Endothelial cell of hepatic sinusoid (primary cell): ENCODE measurements at regions not wholly inside any gene's neighbourhood (a gene's known extent, or its start where the extent isn't known, plus 50 kb on each side); places are given as distances from the start of the nearest gene placed in this dataset.
"Not testable (repeated sequence)": the region's sequence is repeated elsewhere in the genome, so short reads cannot be mapped to it uniquely, and the experiment has no call there.

Experiments used
- in situ Hi-C: cut with HindIII; loops from 2 replicates; pipeline ENCODE4 v1.10.0; 2017; ENCODE audit warnings: low sequenced_read_pairs

- in situ Hi-C loops = loop anchor here (5.0 kb wide), 1 partner anchor 36 kb away; no protein-coding TSS in a partner anchor
These were observed 99.1 kb downstream of the PJA1 start for GRCh38 chrX:69066021-69066757.

DNA sequence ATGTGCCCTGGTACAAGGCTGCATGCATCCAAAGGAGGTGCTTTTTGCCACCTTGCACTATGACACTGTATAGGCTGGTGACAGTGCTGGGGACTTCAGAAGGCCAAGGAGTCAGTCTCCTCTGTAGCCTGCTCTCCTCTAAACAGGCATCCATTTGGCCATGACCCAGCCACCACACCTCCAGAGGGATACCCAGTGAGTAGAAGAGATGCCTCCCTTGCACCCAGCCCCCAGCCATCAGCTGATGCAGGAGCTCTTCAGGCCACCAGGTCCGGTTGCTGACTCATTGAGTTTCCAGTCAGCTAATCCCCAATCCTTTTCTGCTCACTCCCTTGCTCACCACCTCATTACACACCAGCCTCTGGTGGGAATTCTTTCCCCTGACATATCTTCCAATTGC is 99.8 kb downstream of the PJA1 start:
- in situ Hi-C loops = loop anchor here (5.0 kb wide), 1 partner anchor 37 kb away; no protein-coding TSS in a partner anchor

GRCh38 chrX:69063486-69063885 is 101.8 kb downstream of the PJA1 start:
- in situ Hi-C loops = no loop called here

DNA sequence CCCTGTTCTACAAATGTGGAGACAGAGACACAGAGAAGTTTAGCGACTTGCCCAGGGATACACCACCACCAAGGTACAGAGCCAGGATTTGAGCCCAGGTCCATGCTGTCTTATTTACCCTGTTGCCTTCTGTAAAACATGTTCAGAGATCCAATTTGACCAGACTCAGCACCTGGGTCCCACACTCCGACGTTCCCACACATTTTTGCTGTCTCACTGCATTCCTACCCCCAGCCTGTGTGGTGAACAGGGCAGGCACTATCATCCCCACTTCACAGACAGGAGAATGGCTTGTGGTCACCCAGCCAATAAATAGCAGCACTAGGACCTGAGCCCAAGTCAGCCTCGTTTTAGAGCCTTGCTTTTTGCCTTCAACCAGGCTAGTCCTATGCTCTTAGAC is 102.8 kb downstream of the PJA1 start:
- in situ Hi-C loops = no loop called here

- in situ Hi-C loops = no loop called here
These were observed 104.4 kb downstream of the PJA1 start for GRCh38 chrX:69060631-69061408.

DNA sequence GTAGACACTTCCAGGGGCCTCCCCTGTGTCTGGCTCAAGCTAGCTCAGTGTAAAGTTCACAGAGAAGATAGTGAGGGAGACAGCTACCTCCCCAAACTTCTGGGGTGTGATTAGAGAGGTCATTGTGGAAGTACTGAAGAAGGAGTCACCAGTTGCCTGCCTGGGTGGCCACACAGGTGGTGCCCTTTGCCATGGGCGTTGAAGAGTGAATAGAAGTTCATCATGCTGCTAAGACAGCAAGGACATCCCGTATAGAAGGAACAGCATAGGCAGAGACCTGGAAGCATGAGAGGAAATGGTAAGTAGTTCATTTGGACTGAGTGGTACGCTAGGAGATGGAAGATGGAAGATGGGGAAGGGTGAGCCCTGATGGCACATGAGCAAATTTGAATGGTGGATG is 110.1 kb downstream of the PJA1 start:
- in situ Hi-C loops = no loop called here

DNA sequence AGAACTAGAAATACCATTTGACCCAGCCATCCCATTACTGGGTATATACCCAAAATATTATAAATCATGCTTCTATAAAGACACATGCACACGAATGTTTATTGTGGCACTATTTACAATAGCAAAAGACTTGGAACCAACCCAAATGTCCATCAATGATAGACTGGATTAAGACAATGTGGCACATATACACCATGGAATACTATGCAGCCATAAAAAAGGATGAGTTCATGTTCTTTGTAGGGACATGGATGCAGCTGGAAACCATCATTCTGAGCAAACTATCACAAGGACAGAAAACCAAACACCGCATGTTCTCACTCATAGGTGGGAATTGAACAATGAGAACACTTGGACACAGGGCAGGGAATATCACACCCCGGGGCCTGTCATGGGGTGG is 110.8 kb downstream of the PJA1 start:
- in situ Hi-C loops = not testable (repeated sequence)

DNA sequence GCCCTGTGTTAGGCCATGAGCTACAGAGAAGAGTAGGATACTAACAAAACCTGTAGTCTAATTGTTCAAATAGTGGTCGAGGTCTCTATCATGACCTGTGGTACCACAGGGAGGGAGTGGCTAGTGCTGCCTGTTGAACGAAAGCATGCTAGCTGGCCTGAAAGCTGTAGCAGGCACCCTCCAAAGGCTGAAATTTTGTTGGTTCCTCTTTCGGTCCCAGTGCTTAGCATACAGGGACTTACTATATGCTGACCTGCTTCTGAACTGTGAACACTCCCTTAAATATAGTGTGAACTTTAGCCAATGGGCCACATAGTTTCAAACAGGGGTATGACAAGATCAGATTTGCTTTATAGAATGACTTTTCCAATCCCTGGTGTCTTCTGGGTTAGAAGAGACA is 113.4 kb downstream of the PJA1 start:
- in situ Hi-C loops = no loop called here

DNA sequence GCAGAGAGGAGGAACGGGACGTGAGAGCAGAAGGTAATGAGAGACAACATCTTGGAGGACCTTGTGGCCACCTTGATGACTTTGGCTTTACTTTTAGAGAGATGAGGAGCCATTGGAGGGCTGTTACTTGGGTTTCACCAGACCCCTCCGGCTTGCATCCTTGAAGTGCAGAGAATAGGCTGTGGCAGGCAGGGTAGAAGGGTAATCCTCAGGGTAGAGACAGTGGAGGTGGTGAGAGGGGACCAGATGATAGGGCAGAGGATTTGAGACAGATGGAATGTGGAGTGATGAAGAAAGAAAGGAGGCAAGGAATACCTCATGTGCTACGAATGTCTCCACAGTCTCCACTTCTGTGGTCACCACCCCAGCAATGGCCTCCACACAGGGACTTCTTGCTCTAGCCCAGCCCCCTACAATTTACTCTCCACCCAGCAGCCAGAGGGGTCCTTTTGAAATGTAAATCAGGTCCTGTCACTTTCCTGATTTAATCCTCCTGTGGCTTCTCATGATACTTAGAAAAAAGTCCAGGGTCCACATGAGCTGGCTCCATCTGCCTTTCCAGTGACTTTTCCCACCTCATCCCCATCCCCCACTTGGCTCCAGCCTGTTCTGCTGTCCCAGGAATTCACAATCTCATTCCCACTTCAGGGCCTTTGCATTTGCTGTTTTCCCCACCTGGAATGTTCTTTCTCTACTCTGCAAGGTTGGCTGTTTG is 115.0 kb downstream of the PJA1 start:
- in situ Hi-C loops = no loop called here

GRCh38 chrX:69046996-69047490 is 118.2 kb downstream of the PJA1 start:
- in situ Hi-C loops = no loop called here

GRCh38 chrX:69045616-69046345 is 119.5 kb downstream of the PJA1 start:
- in situ Hi-C loops = no loop called here

DNA sequence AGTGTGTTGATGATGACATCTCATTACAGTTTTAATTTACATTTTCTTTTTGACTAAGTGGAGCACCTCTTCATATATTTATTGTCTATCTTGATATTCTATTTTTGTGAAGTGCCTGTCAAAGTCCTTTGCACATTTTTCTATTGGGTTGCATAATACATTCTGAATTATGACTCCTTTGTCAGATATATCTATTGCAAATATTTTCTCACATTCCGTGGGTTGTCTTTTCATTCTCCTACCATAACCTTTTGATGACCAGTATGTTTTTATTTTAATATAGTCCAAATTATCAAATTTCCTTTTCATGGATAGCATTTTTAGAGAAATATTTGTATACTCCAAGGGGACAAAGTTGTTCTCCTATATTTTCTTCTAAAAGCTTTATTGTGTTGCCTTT is 126.4 kb downstream of the PJA1 start:
- in situ Hi-C loops = no loop called here

DNA sequence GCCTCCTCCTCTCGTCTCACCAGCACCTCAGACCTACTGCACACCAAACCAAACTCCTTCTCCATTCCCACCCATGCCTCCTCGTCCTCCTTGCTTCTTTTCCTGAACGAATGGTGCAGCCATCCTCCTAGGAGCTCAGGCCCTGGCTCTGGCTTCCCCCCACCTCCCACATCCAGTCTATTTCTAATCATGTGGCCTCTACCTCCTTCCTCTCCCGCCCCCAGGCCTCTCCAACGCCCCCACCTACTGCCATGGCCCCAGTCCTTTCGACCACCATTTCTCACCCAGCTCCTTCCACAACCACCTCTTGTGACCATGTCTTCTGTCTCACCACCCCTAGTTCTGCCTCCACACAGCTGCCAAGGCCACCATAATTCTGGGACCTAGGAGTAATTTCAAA is 127.1 kb downstream of the PJA1 start:
- in situ Hi-C loops = no loop called here

- in situ Hi-C loops = no loop called here
These were observed 127.5 kb downstream of the PJA1 start for GRCh38 chrX:69037786-69038185.

DNA sequence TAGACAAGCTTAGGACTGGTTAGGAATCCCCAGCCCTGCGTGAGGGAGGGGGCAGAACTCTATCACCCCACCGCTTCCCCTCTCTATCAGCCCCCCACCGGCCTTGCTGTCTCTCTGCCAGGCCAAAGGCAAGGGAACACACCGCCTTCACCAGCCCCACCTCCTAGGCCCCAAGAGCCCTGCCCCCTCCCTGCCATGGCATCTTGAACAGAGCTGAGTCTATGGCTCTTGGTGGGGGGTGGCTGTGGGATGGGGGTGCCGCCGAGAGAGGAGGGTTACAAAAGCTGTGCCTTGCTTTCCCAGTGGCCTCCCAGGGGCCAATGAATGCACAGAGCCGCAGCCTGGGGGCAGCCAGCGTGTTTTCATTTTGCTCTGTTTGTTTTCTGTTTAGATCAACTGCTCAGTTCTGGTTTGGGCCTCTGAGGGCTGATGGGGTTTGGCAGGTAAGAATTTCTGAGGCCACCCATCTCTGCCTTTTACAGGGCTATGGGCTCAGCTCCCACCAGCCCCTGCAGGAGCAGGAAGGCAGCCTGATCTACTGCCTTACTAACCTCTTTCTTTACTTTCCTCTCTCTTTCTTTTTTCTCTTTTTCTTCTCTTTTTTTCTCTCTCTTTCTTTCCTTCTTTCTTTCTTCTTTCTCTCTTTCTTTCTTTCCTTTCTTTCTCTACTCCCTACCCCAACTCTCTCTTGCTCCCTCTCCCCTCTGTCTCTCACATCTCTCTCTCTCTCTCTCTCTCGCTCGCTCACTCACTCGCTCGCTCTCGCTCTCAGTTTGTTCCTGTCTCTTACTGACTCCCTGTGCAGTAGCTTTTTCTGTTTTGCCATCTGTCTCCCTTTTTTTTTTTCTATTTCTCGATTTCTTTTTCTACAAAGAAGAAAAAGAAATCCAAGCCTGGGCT is 128.3 kb downstream of the PJA1 start:
- in situ Hi-C loops = no loop called here

GRCh38 chrX:69034451-69034850 is 130.8 kb downstream of the PJA1 start:
- in situ Hi-C loops = no loop called here

DNA sequence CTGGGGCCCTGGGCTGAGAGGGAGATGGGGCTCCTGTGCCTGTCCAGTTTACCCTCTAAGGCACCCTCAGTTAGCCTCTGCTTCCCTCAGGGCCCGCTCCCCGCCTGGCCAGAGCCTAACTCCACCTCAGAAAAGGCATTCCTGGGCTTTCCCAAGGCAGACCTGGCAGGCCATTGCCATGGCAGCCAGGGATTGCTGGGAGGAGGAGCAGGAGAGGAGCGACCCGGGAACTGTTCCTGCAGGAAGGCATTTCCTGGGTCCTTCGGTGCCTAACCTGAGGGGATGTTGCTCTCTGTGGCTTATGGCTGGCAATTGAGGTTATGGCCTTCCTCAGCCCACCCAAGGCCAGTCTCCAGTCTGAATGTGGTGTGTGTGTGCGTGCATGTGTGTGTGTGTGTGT is 131.3 kb downstream of the PJA1 start:
- in situ Hi-C loops = no loop called here

- in situ Hi-C loops = no loop called here
These were observed 132.7 kb downstream of the PJA1 start for GRCh38 chrX:69032601-69033000.

GRCh38 chrX:69031971-69032391 is 133.3 kb downstream of the PJA1 start:
- in situ Hi-C loops = no loop called here

GRCh38 chrX:69031181-69031580 is 134.1 kb downstream of the PJA1 start:
- in situ Hi-C loops = no loop called here
